HCT116 (cell line): ENCODE measurements at regions not wholly inside any gene's neighbourhood (a gene's known extent, or its start where the extent isn't known, plus 50 kb on each side); places are given as distances from the start of the nearest gene placed in this dataset.

ENCODE experiments used
- ATAC-seq: fragments of 200-7000 bp; cut with Tn5 transposase; 2 replicates; pipeline ENCODE4 v1.9.1; 2020; ENCODE audit warnings: mild to moderate bottlenecking, moderate library complexity
- BruUV-seq: library from RNA; stranded (reverse); fragments of 400-500 nt; replicated peaks from 2 replicates; lab custom pipeline; 2021; lab: Mats Ljungman, UMichigan
- CTCF ChIA-PET: fragments of 300-600 bp; sonication (Branson Sonifier 250); formaldehyde crosslinking; loops from one replicate; lab custom pipeline; 2021; ENCODE audit warnings: antibody characterized with exemption; lab: Charles Lee
- POLR2A ChIA-PET: fragments of 300-600, 350-600 bp; sonication (Branson Sonifier 250); formaldehyde crosslinking; loops from one replicate; lab custom pipeline; 2021; ENCODE audit warnings: antibody characterized with exemption; lab: Charles Lee
- RAD21 ChIA-PET, 2 experiments: fragments of 300-600 bp; sonication (Branson Sonifier 250); formaldehyde crosslinking; loops; one replicate each; lab custom pipeline; 2023; ENCODE audit warnings: low total read pairs in 2 of 2; ENCODE audit not compliant: uncharacterized antibody in 2 of 2, unreplicated experiment in 2 of 2, low non-redundant PET in 1 of 2; lab: Charles Lee
- DNase-seq: peaks from one replicate; pipeline ENCODE4 v3.0.0-alpha.2; 2010; ENCODE audit warnings: low read depth, low spot score
- H2AFZ ChIP-seq: fragments of 200-600 bp; shearing (Covaris generic), sonication (generic); 2 replicates; pipeline ENCODE4 v1.6.1; 2017; ENCODE audit warnings: low read depth, mixed run types, mixed read lengths, antibody characterized with exemption, low read length; ENCODE audit not compliant: poor library complexity, severe bottlenecking
- H3K27ac ChIP-seq: 2 replicates; pipeline ENCODE4 v1.5.1; 2012; ENCODE audit warnings: low read depth, low read length
- H3K27me3 ChIP-seq: fragments of 200-600 bp; sonication (generic); 2 replicates; pipeline ENCODE4 v1.6.1; 2016; ENCODE audit warnings: mixed run types, low read length, mixed read lengths; ENCODE audit not compliant: insufficient read depth
- H3K36me3 ChIP-seq, 2 experiments: fragments of 200-500 bp in 1 of 2; fragments of 200-600 bp in 1 of 2; sonication (Bioruptor generic) in 1 of 2; sonication (generic) in 1 of 2; 2 replicates each; pipeline versions ENCODE4 v1.5.1 to v1.6.1; 2014 to 2016; ENCODE audit warnings: low read length in 2 of 2, inconsistent platforms in 1 of 2, mixed read lengths in 1 of 2, mixed run types in 1 of 2; ENCODE audit not compliant: insufficient read depth in 2 of 2, control insufficient read depth in 1 of 2
- H3K4me1 ChIP-seq, 2 experiments: fragments of 200-600 bp in 1 of 2; sonication (generic) in 1 of 2; 2 replicates each; pipeline versions ENCODE4 v1.5.1 to v1.6.1; 2012 to 2017; ENCODE audit warnings: low read length in 2 of 2, inconsistent platforms in 1 of 2, mild to moderate bottlenecking in 1 of 2, mixed read lengths in 1 of 2, mixed run types in 1 of 2, moderate library complexity in 1 of 2; ENCODE audit not compliant: insufficient read depth in 2 of 2, control insufficient read depth in 1 of 2
- H3K4me2 ChIP-seq: fragments of 200-600 bp; sonication (generic); 2 replicates; pipeline ENCODE4 v1.6.1; 2017; ENCODE audit warnings: mixed run types, low read length, mixed read lengths
- H3K4me3 ChIP-seq, 2 experiments: fragments of 200-600 bp in 1 of 2; sonication (generic) in 1 of 2; replicated peaks in 1 of 2; 2 replicates each; pipeline ENCODE4 v1.5.1; 2011 to 2016; ENCODE audit warnings: low read length in 2 of 2, control low read depth in 1 of 2, low read depth in 1 of 2, mild to moderate bottlenecking in 1 of 2, mixed read lengths in 1 of 2, mixed run types in 1 of 2
- H3K79me2 ChIP-seq: fragments of 200-600 bp; sonication (generic); 2 replicates; pipeline ENCODE4 v1.6.1; 2017; ENCODE audit warnings: mild to moderate bottlenecking, mixed run types, low read length, moderate library complexity, mixed read lengths; ENCODE audit not compliant: insufficient read depth
- H3K9ac ChIP-seq: fragments of 200-600 bp; sonication (generic); 2 replicates; pipeline ENCODE4 v1.6.1; 2016; ENCODE audit warnings: low read length, mixed read lengths
- H3K9me2 ChIP-seq: fragments of 200-600 bp; sonication (generic), shearing (Covaris generic); 2 replicates; pipeline ENCODE4 v1.6.1; 2017; ENCODE audit warnings: mixed run types, mild to moderate bottlenecking, moderate library complexity; ENCODE audit not compliant: insufficient read depth
- H3K9me3 ChIP-seq, 2 experiments: fragments of 200-500 bp in 1 of 2; fragments of 200-600 bp in 1 of 2; sonication (Bioruptor generic) in 1 of 2; sonication (generic) in 1 of 2; 2 replicates each; pipeline ENCODE4 v1.6.1; 2014 to 2017; ENCODE audit warnings: low read length in 2 of 2, mixed read lengths in 2 of 2, inconsistent platforms in 1 of 2, low read depth in 1 of 2, mild to moderate bottlenecking in 1 of 2, mixed run types in 1 of 2, moderate library complexity in 1 of 2; ENCODE audit not compliant: control insufficient read depth in 1 of 2, insufficient read depth in 1 of 2
- H4K20me1 ChIP-seq: fragments of 200-600 bp; sonication (generic), shearing (Covaris generic); 2 replicates; pipeline ENCODE4 v1.6.1; 2017; ENCODE audit warnings: mixed run types, mild to moderate bottlenecking, moderate library complexity; ENCODE audit not compliant: insufficient read depth
- ATF3 ChIP-seq: IDR thresholded peaks from 2 replicates; pipeline ENCODE4 v1.6.1; 2012
- CTCF ChIP-seq, 3 experiments: fragments of 200-600 bp in 1 of 3; sonication (generic) in 1 of 3; IDR thresholded peaks in 2 of 3; conservative IDR thresholded peaks in 1 of 3; 2 replicates each; pipeline ENCODE4 v1.5.1; 2012 to 2017; ENCODE audit warnings: low read depth in 2 of 3, low read length in 2 of 3, antibody characterized with exemption in 1 of 3, borderline replicate concordance in 1 of 3, control low read depth in 1 of 3, mild to moderate bottlenecking in 1 of 3, mixed read lengths in 1 of 3, mixed run types in 1 of 3, moderate library complexity in 1 of 3; ENCODE audit not compliant: insufficient read depth in 1 of 3
- EZH2 ChIP-seq: fragments of 200-600 bp; sonication (generic); IDR thresholded peaks from 2 replicates; pipeline ENCODE4 v1.6.1; 2017; ENCODE audit warnings: antibody characterized with exemption, mixed run types
- EZH2phosphoT487 ChIP-seq: fragments of 200-600 bp; IDR thresholded peaks from 2 replicates; pipeline ENCODE4 v1.6.1; 2018; ENCODE audit warnings: antibody characterized with exemption, borderline replicate concordance
- JUND ChIP-seq: IDR thresholded peaks from 2 replicates; pipeline ENCODE4 v1.6.1; 2012
- POLR2A ChIP-seq: IDR thresholded peaks from 2 replicates; pipeline ENCODE4 v1.7.0; 2011; ENCODE audit warnings: borderline replicate concordance; ENCODE audit not compliant: insufficient read depth, insufficient read length; ENCODE audit errors: extremely low read depth
- POLR2AphosphoS5 ChIP-seq: IDR thresholded peaks from 2 replicates; pipeline ENCODE4 v1.6.1; 2011; ENCODE audit warnings: mild to moderate bottlenecking, low read depth, low read length, moderate library complexity
- SIN3A ChIP-seq: IDR thresholded peaks from 2 replicates; pipeline ENCODE4 v1.6.1; 2012; ENCODE audit warnings: low read depth
- SP1 ChIP-seq: IDR thresholded peaks from 2 replicates; pipeline ENCODE4 v1.6.1; 2012; ENCODE audit warnings: low read depth
- TCF7L2 ChIP-seq: IDR thresholded peaks from 2 replicates; pipeline ENCODE4 v1.7.0; 2011; ENCODE audit warnings: borderline replicate concordance, inconsistent platforms; ENCODE audit not compliant: insufficient read depth, insufficient read length; ENCODE audit errors: extremely low read depth
- YY1 ChIP-seq: IDR thresholded peaks from 2 replicates; pipeline ENCODE4 v1.6.1; 2011; ENCODE audit warnings: low read length, low read depth, moderate library complexity, mild to moderate bottlenecking; ENCODE audit not compliant: insufficient replicate concordance; ENCODE audit errors: extremely low read depth
- intact Hi-C: fragments of 100-400 bp; cut with micrococcal nuclease; formaldehyde crosslinking; loops from 2 replicates; pipeline ENCODE4 v1.10.0; 2022

- Histone ChIP-seq H4K20me1 (no peaks in the 10 kb centered on the region), H3K27me3 (no peaks in the 10 kb centered on the region), H3K27ac (no peak overlapping the region), H3K9me2 (no peaks in the 10 kb centered on the region), H3K4me1 (no peaks in the 10 kb centered on the region), H3K4me3 (no peak overlapping the region), H3K4me2 (no peak overlapping the region), H3K79me2 (no peaks in the 10 kb centered on the region), H2AFZ (no peak overlapping the region), H3K9ac (no peak overlapping the region), H3K9me3 (peaks cover 5 to 13% of the 10 kb centered on the region in 2 experiments; a peak in 2 of 4 replicates), H3K36me3 (no peaks in the 10 kb centered on the region)
- ChIA-PET POLR2A (no interaction called here), RAD21 (no interaction called here), CTCF (no interaction called here)
- no TSS peak for BruUV-seq
- ATAC-seq, result no peak
- intact Hi-C loops, result no loop called here
- TF ChIP-seq SP1 (no peak), JUND (no peak), YY1 (no peak), POLR2A (no peak), TCF7L2 (no peak), EZH2phosphoT487 (no peak), EZH2 (no peak)
- DNase-seq, result no peak
Measured at GRCh38 chr20:6999381-6999780, 231.9 kb downstream of the BMP2 start.

GRCh38 chr20:7003598-7003997 lies 236.1 kb downstream of the BMP2 start:
- ChIA-PET POLR2A (no interaction called here), CTCF (no interaction called here), RAD21 (no interaction called here)
- intact Hi-C loops, result no loop called here
- Histone ChIP-seq H4K20me1 (no peaks in the 10 kb centered on the region), H3K4me3 (no peak overlapping the region), H3K9ac (no peak overlapping the region), H3K4me1 (no peaks in the 10 kb centered on the region), H2AFZ (no peak overlapping the region), H3K9me2 (no peaks in the 10 kb centered on the region), H3K27me3 (no peaks in the 10 kb centered on the region), H3K27ac (no peak overlapping the region), H3K79me2 (no peaks in the 10 kb centered on the region), H3K4me2 (no peak overlapping the region), H3K36me3 (no peaks in the 10 kb centered on the region; a peak in 1 of 4 replicates), H3K9me3 (peaks cover 11 to 23% of the 10 kb centered on the region in 2 experiments)
- no peak for ATAC-seq
- DNase-seq, result no peak
- no TSS peak for BruUV-seq
- TF ChIP-seq CTCF (IDR thresholded peaks at IDR 0.05 in 2 of 3, conservative IDR thresholded peaks at IDR 0.05 in 1 of 3; ENCODE audit: borderline replicate concordance in 1 of 3, insufficient read depth in 1 of 3, low read depth in 2 of 3, low read length in 2 of 3) (no peak), SIN3A (no peak), POLR2AphosphoS5 (no peak), EZH2phosphoT487 (no peak), ATF3 (no peak)
